Keratinocyte (primary cell): ENCODE measurements at regions not wholly inside any gene's neighbourhood (a gene's known extent, or its start where the extent isn't known, plus 50 kb on each side); places are given as distances from the start of the nearest gene placed in this dataset.

ENCODE experiments used
- EZH2 ChIP-seq: IDR thresholded peaks from one replicate; pipeline ENCODE4 v1.6.1; 2012; ENCODE audit warnings: inconsistent platforms, mild to moderate bottlenecking, low read length, moderate library complexity
- TF ChIP-seq, protein P1 (sequence below), 3 experiments: IDR thresholded peaks in 1 of 3; conservative IDR thresholded peaks in 1 of 3; optimal IDR thresholded peaks in 1 of 3; 2 replicates in 2 of 3; 3 replicates in 1 of 3; pipeline versions ENCODE3 to v1.5.1; 2011; ENCODE audit warnings: low read length in 3 of 3, mild to moderate bottlenecking in 3 of 3, moderate library complexity in 2 of 3, control low read depth in 1 of 3, inconsistent platforms in 1 of 3; ENCODE audit not compliant: insufficient read depth in 2 of 3; ENCODE audit errors: extremely low read depth in 1 of 3

DNA sequence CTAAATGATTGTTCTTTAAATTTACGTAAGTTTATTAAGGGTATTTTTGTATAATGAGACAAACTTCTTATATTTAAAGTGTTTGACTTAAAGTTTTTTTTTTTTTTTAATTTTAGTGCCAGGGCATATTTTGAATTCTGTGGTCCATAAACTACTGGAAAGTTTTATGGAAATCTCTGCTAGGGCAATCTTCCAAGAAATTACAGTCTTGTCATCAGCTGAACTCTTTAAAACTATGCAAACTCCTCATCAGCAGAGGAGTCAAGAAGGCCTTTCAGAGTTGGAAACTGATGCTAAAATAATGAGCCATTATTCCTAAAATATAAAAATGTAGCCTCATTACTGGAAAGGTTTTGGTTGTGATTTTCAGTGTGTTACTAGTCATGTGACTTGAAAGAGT lies 1201.9 kb downstream of the BRINP3 start:
- TF ChIP-seq, protein P1, sequence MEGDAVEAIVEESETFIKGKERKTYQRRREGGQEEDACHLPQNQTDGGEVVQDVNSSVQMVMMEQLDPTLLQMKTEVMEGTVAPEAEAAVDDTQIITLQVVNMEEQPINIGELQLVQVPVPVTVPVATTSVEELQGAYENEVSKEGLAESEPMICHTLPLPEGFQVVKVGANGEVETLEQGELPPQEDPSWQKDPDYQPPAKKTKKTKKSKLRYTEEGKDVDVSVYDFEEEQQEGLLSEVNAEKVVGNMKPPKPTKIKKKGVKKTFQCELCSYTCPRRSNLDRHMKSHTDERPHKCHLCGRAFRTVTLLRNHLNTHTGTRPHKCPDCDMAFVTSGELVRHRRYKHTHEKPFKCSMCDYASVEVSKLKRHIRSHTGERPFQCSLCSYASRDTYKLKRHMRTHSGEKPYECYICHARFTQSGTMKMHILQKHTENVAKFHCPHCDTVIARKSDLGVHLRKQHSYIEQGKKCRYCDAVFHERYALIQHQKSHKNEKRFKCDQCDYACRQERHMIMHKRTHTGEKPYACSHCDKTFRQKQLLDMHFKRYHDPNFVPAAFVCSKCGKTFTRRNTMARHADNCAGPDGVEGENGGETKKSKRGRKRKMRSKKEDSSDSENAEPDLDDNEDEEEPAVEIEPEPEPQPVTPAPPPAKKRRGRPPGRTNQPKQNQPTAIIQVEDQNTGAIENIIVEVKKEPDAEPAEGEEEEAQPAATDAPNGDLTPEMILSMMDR (optimal IDR thresholded peaks at IDR 0.05 in 1 of 3, IDR thresholded peaks at IDR 0.05 in 1 of 3, conservative IDR thresholded peaks at IDR 0.05 in 1 of 3; ENCODE audit: extremely low read depth in 1 of 3, insufficient read depth in 2 of 3, low read length in 3 of 3): no peak
- TF ChIP-seq EZH2: no peak
